SK-N-SH treated with all-trans-retinoic acid at 6 μM for 48 hours (cell line): ENCODE measurements at regions not wholly inside any gene's neighbourhood (a gene's known extent, or its start where the extent isn't known, plus 50 kb on each side); places are given as distances from the start of the nearest gene placed in this dataset.

Experiments
- ATAC-seq: fragments of 200-7000 bp; cut with Tn5 transposase; 3 replicates; pipeline ENCODE4 v1.9.1; 2020; ENCODE audit warnings: mild to moderate bottlenecking, moderate library complexity
- ARNTL ChIP-seq: fragments of 450-650 bp; formaldehyde crosslinking; IDR thresholded peaks from 2 replicates; pipeline ENCODE4 v1.5.0; 2020; ENCODE audit warnings: low read depth, mild to moderate bottlenecking, moderate library complexity, borderline replicate concordance
- BACH2 ChIP-seq: fragments of 250-450 bp; sonication (Bioruptor Pico); IDR thresholded peaks from 2 replicates; pipeline ENCODE4 v1.9.0; 2021; ENCODE audit warnings: mild to moderate bottlenecking, borderline replicate concordance
- CREB5 ChIP-seq: fragments of 250-450 bp; sonication (Bioruptor Pico); IDR thresholded peaks from 2 replicates; pipeline ENCODE4 v1.5.1; 2020; ENCODE audit warnings: low read depth, mild to moderate bottlenecking, moderate library complexity
- CSDC2 ChIP-seq: fragments of 250-450 bp; sonication (Bioruptor Pico); IDR thresholded peaks from 2 replicates; pipeline ENCODE4 v1.5.0; 2020; ENCODE audit warnings: mild to moderate bottlenecking, moderate library complexity
- CSRNP3 ChIP-seq: fragments of 250-450 bp; sonication (Bioruptor Pico); IDR thresholded peaks from 2 replicates; pipeline ENCODE4 v1.5.1; 2021; ENCODE audit warnings: mild to moderate bottlenecking, moderate library complexity
- ESRRG ChIP-seq: fragments of 250-450 bp; sonication (Bioruptor Pico); IDR thresholded peaks from 2 replicates; pipeline ENCODE4 v1.6.1; 2021; ENCODE audit warnings: mild to moderate bottlenecking
- GLIS3 ChIP-seq: fragments of 250-450 bp; sonication (Bioruptor Pico); IDR thresholded peaks from 2 replicates; pipeline ENCODE4 v1.5.0; 2020; ENCODE audit warnings: mild to moderate bottlenecking, moderate library complexity
- ISL1 ChIP-seq: fragments of 250-450 bp; sonication (Bioruptor Pico); IDR thresholded peaks from 2 replicates; pipeline ENCODE4 v2.1.2; 2022; ENCODE audit warnings: mild to moderate bottlenecking, moderate library complexity
- OSR1 ChIP-seq: fragments of 250-450 bp; sonication (Bioruptor Pico); IDR thresholded peaks from 2 replicates; pipeline ENCODE4 v1.8.0; 2022; ENCODE audit warnings: moderate library complexity, mild to moderate bottlenecking, inconsistent platforms
- PATZ1 ChIP-seq: fragments of 250-450 bp; sonication (Bioruptor Pico); IDR thresholded peaks from 2 replicates; pipeline ENCODE4 v1.8.0; 2020; ENCODE audit warnings: mild to moderate bottlenecking, moderate library complexity, borderline replicate concordance
- POU6F1 ChIP-seq: fragments of 250-450 bp; sonication (Bioruptor Pico); IDR thresholded peaks from 2 replicates; pipeline ENCODE4 v1.8.0; 2021; ENCODE audit warnings: low read depth, mild to moderate bottlenecking, moderate library complexity, borderline replicate concordance
- PPARA ChIP-seq: fragments of 250-450 bp; sonication (Bioruptor Pico); IDR thresholded peaks from 2 replicates; pipeline ENCODE4 v1.5.0; 2020; ENCODE audit warnings: mild to moderate bottlenecking, borderline replicate concordance
- RARB ChIP-seq: fragments of 250-450 bp; sonication (Bioruptor Pico); IDR thresholded peaks from 2 replicates; pipeline ENCODE4 v1.8.0; 2021; ENCODE audit warnings: mild to moderate bottlenecking, moderate library complexity
- SNAI2 ChIP-seq: fragments of 250-450 bp; sonication (Bioruptor Pico); IDR thresholded peaks from 2 replicates; pipeline ENCODE4 v1.5.0; 2020; ENCODE audit warnings: mild to moderate bottlenecking, moderate library complexity
- TCF4 ChIP-seq: fragments of 250-450 bp; sonication (Bioruptor Pico); IDR thresholded peaks from 2 replicates; pipeline ENCODE4 v1.8.0; 2021; ENCODE audit warnings: mild to moderate bottlenecking, moderate library complexity, borderline replicate concordance
- TOX ChIP-seq: fragments of 250-450 bp; sonication (Bioruptor Pico); IDR thresholded peaks from 2 replicates; pipeline ENCODE4 v1.8.0; 2021; ENCODE audit warnings: mild to moderate bottlenecking, moderate library complexity, borderline replicate concordance
- TSHZ2 ChIP-seq: fragments of 250-450 bp; sonication (Bioruptor Pico); IDR thresholded peaks from 2 replicates; pipeline ENCODE4 v1.5.0; 2020; ENCODE audit warnings: mild to moderate bottlenecking, moderate library complexity
- ZC3H10 ChIP-seq: fragments of 250-450 bp; sonication (Bioruptor Pico); IDR thresholded peaks from 2 replicates; pipeline ENCODE4 v1.5.1; 2021; ENCODE audit warnings: mild to moderate bottlenecking, moderate library complexity
- ZFP3 ChIP-seq: fragments of 250-450 bp; sonication (Bioruptor Pico); IDR thresholded peaks from 2 replicates; pipeline ENCODE4 v1.5.0; 2020; ENCODE audit warnings: mild to moderate bottlenecking, moderate library complexity
- ZFP30 ChIP-seq: fragments of 450-650 bp; formaldehyde crosslinking; IDR thresholded peaks from 2 replicates; pipeline ENCODE4 v1.5.0; 2022; ENCODE audit warnings: mild to moderate bottlenecking, moderate library complexity
- ZNF565 ChIP-seq: fragments of 450-650 bp; formaldehyde crosslinking; conservative IDR thresholded peaks from 2 replicates; pipeline ENCODE4 v1.5.0; 2020; ENCODE audit warnings: low read depth, mild to moderate bottlenecking, moderate library complexity
- ZNF70 ChIP-seq: fragments of 450-650 bp; formaldehyde crosslinking; IDR thresholded peaks from 2 replicates; pipeline ENCODE4 v1.5.0; 2020; ENCODE audit warnings: mild to moderate bottlenecking, moderate library complexity
- ZNF8 ChIP-seq: fragments of 450-650 bp; formaldehyde crosslinking; IDR thresholded peaks from 2 replicates; pipeline ENCODE4 v1.5.0; 2020; ENCODE audit warnings: mild to moderate bottlenecking, moderate library complexity

GRCh38 chr14:83208341-83208740, 1674.7 kb upstream of the SEL1L start:
- ATAC-seq: no peak
- no peak for TF ChIP-seq TCF4
- no peak for TF ChIP-seq ZFP30 (CRISPR knock-in tag)
- TF ChIP-seq BACH2 (CRISPR knock-in tag): no peak
- TF ChIP-seq ZNF70 (CRISPR knock-in tag): no peak
- no peak for TF ChIP-seq TOX (CRISPR knock-in tag)
- no peak for TF ChIP-seq ISL1
- no peak for TF ChIP-seq ARNTL (CRISPR knock-in tag)
- no peak for TF ChIP-seq SNAI2 (CRISPR knock-in tag)
- no peak for TF ChIP-seq RARB (CRISPR knock-in tag)
- no peak for TF ChIP-seq POU6F1 (CRISPR knock-in tag)
- no peak for TF ChIP-seq CSDC2 (CRISPR knock-in tag)
- no peak for TF ChIP-seq GLIS3 (CRISPR knock-in tag)
- TF ChIP-seq ZNF8 (CRISPR knock-in tag): no peak
- no peak for TF ChIP-seq OSR1
- TF ChIP-seq CSRNP3: no peak
- TF ChIP-seq ZNF565 (CRISPR knock-in tag): no peak
- TF ChIP-seq ZFP3: no peak

- TF ChIP-seq ISL1 (no peak), TSHZ2 (no peak), CSRNP3 (no peak), CREB5 (no peak), ZFP30 (CRISPR knock-in tag) (no peak), OSR1 (no peak), CSDC2 (CRISPR knock-in tag) (no peak), ZNF565 (CRISPR knock-in tag) (no peak), ESRRG (CRISPR knock-in tag) (no peak)
- TF ChIP-seq, all 23 proteins: peak for 0
- ATAC-seq: peak; percentile 27
Observed at GRCh38 chr14:83217492-83217891, 1683.8 kb upstream of the SEL1L start.

GRCh38 chr14:83247924-83248639, 1714.4 kb upstream of the SEL1L start:
- no peak for ATAC-seq

More at GRCh38 chr14:83247924-83248639, 1714.4 kb upstream of the SEL1L start:
- TF ChIP-seq ESRRG (CRISPR knock-in tag) (no peak), CSDC2 (CRISPR knock-in tag) (no peak), ISL1 (no peak), PATZ1 (CRISPR knock-in tag) (no peak), PPARA (CRISPR knock-in tag) (no peak), ZC3H10 (CRISPR knock-in tag) (no peak), CSRNP3 (no peak), TOX (CRISPR knock-in tag) (no peak), GLIS3 (CRISPR knock-in tag) (no peak), ZNF565 (CRISPR knock-in tag) (no peak), ZFP30 (CRISPR knock-in tag) (no peak), ARNTL (CRISPR knock-in tag) (no peak), TCF4 (no peak)
